NCI-H1105 (cell line): ENCODE measurements at regions not wholly inside any gene's neighbourhood (a gene's known extent, or its start where the extent isn't known, plus 50 kb on each side); places are given as distances from the start of the nearest gene placed in this dataset.
"Not testable (repeated sequence)": the region's sequence is repeated elsewhere in the genome, so short reads cannot be mapped to it uniquely, and the experiment has no call there.

Source experiments
- DNase-seq: peaks from one replicate; lab custom pipeline; 2025; lab: John Stamatoyannopoulos, UW

- peak; percentile 39 for DNase-seq
Observed at GRCh38 chr1:178020968-178021640, 51.2 kb upstream of the SEC16B start.

GRCh38 chr1:178021950-178022349, 52.1 kb upstream of the SEC16B start:
- DNase-seq: no peak

GRCh38 chr1:178023181-178023618, 53.3 kb upstream of the SEC16B start:
- DNase-seq: no peak

- DNase-seq: no peak
Observed at GRCh38 chr1:178024504-178024903, 54.6 kb upstream of the SEC16B start.

GRCh38 chr1:178025613-178026356, 55.9 kb upstream of the SEC16B start:
- DNase-seq: no peak

- no peak for DNase-seq
Observed at GRCh38 chr1:178028841-178029481, 59.1 kb upstream of the SEC16B start.

- no peak for DNase-seq
Observed at GRCh38 chr1:178030467-178030866, 60.6 kb upstream of the SEC16B start.

GRCh38 chr1:178031856-178032320, 62.0 kb upstream of the RASAL2 start:
- peak; percentile 77 for DNase-seq

- no peak for DNase-seq
Observed at GRCh38 chr1:178033019-178033418, 60.9 kb upstream of the RASAL2 start.

GRCh38 chr1:178034676-178035075, 59.2 kb upstream of the RASAL2 start:
- no peak for DNase-seq

GRCh38 chr1:178036090-178036489, 57.8 kb upstream of the RASAL2 start:
- no peak for DNase-seq

GRCh38 chr1:178037510-178038253, 56.2 kb upstream of the RASAL2 start:
- DNase-seq: no peak

GRCh38 chr1:178038372-178038771, 55.5 kb upstream of the RASAL2 start:
- no peak for DNase-seq

GRCh38 chr1:178039891-178040290, 54.0 kb upstream of the RASAL2 start:
- DNase-seq: no peak

GRCh38 chr1:178043940-178044339, 50.0 kb upstream of the RASAL2 start:
- DNase-seq: not testable (repeated sequence)
